NOMO-1 treated with dmso at 0.1 percent for 144 hours (cell line): ENCODE measurements at regions not wholly inside any gene's neighbourhood (a gene's known extent, or its start where the extent isn't known, plus 50 kb on each side); places are given as distances from the start of the nearest gene placed in this dataset.

ENCODE experiments used
- DNase-seq: peaks from one replicate; lab custom pipeline; 2025; ENCODE audit not compliant: unreplicated experiment; lab: John Stamatoyannopoulos, UW

- DNase-seq: no peak
Measured at GRCh38 chr1:39134768-39135333, 69.6 kb upstream of the MACF1 start.

GRCh38 chr1:39136638-39137037, 67.9 kb upstream of the MACF1 start:
- no peak for DNase-seq

- DNase-seq: no peak
Measured at GRCh38 chr1:39139723-39140360, 64.7 kb upstream of the MACF1 start.

GRCh38 chr1:39141925-39142324, 62.6 kb upstream of the MACF1 start:
- no peak for DNase-seq

- no peak for DNase-seq
Measured at GRCh38 chr1:39142401-39143060, 62.0 kb upstream of the MACF1 start.

- no peak for DNase-seq
Measured at GRCh38 chr1:39144924-39145323, 59.6 kb upstream of the MACF1 start.

GRCh38 chr1:39145331-39145965, 59.0 kb upstream of the MACF1 start:
- no peak for DNase-seq

- no peak for DNase-seq
Measured at GRCh38 chr1:39146681-39147080, 57.8 kb upstream of the MACF1 start.

GRCh38 chr1:39147099-39148025, 57.1 kb upstream of the MACF1 start:
- no peak for DNase-seq

- DNase-seq: no peak
Measured at GRCh38 chr1:39148942-39149341, 55.6 kb upstream of the MACF1 start.

- DNase-seq: no peak
Measured at GRCh38 chr1:39149509-39149908, 55.0 kb upstream of the MACF1 start.

- no peak for DNase-seq
Measured at GRCh38 chr1:39150779-39151178, 53.7 kb upstream of the MACF1 start.

GRCh38 chr1:39151267-39151666, 53.2 kb upstream of the MACF1 start:
- no peak for DNase-seq

- no peak for DNase-seq
Measured at GRCh38 chr1:39152923-39153322, 51.6 kb upstream of the MACF1 start.

GRCh38 chr1:39153684-39154083, 50.8 kb upstream of the MACF1 start:
- DNase-seq: no peak

GRCh38 chr1:39154553-39155421, 49.7 kb upstream of the MACF1 start:
- no peak for DNase-seq
